Neural crest cell (in vitro differentiated cells): ENCODE measurements at regions not wholly inside any gene's neighbourhood (a gene's known extent, or its start where the extent isn't known, plus 50 kb on each side); places are given as distances from the start of the nearest gene placed in this dataset.

ENCODE experiments used
- DNase-seq: peaks from one replicate; pipeline ENCODE4 v3.0.0; 2021; ENCODE audit warnings: low read depth, mixed read lengths, low spot score
- H3K27ac Mint-ChIP-seq: one replicate; pipeline ENCODE4 v1.8.0; 2021; ENCODE audit warnings: mild to moderate bottlenecking, mixed read lengths; ENCODE audit not compliant: unreplicated experiment
- H3K27me3 Mint-ChIP-seq: 2 replicates; pipeline ENCODE4 v1.8.0; 2021; ENCODE audit warnings: low read depth, mild to moderate bottlenecking, mixed read lengths
- H3K36me3 Mint-ChIP-seq: 2 replicates; pipeline ENCODE4 v1.8.0; 2021; ENCODE audit warnings: low read depth, mild to moderate bottlenecking, mixed read lengths
- H3K4me1 Mint-ChIP-seq: 2 replicates; pipeline ENCODE4 v1.8.0; 2021; ENCODE audit warnings: mixed read lengths
- H3K4me3 Mint-ChIP-seq: one replicate; pipeline ENCODE4 v1.8.0; 2021; ENCODE audit warnings: mild to moderate bottlenecking, mixed read lengths
- H3K9me3 Mint-ChIP-seq: 2 replicates; pipeline ENCODE4 v1.8.0; 2021; ENCODE audit warnings: mixed read lengths
- TF ChIP-seq, protein P1 (sequence below): fragments of 200-600 bp; sonication (generic); conservative IDR thresholded peaks from 2 replicates; pipeline ENCODE4 v1.5.0; 2021; ENCODE audit warnings: antibody characterized with exemption, mild to moderate bottlenecking

- no peaks in the 10 kb centered on the region for H3K27me3 Mint-ChIP-seq
- no peaks in the 10 kb centered on the region for H3K36me3 Mint-ChIP-seq
- H3K4me1 Mint-ChIP-seq: no peaks in the 10 kb centered on the region
- no peak overlapping the region for H3K4me3 Mint-ChIP-seq
- TF ChIP-seq, protein P1, sequence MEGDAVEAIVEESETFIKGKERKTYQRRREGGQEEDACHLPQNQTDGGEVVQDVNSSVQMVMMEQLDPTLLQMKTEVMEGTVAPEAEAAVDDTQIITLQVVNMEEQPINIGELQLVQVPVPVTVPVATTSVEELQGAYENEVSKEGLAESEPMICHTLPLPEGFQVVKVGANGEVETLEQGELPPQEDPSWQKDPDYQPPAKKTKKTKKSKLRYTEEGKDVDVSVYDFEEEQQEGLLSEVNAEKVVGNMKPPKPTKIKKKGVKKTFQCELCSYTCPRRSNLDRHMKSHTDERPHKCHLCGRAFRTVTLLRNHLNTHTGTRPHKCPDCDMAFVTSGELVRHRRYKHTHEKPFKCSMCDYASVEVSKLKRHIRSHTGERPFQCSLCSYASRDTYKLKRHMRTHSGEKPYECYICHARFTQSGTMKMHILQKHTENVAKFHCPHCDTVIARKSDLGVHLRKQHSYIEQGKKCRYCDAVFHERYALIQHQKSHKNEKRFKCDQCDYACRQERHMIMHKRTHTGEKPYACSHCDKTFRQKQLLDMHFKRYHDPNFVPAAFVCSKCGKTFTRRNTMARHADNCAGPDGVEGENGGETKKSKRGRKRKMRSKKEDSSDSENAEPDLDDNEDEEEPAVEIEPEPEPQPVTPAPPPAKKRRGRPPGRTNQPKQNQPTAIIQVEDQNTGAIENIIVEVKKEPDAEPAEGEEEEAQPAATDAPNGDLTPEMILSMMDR: no peak
- no peak overlapping the region for H3K27ac Mint-ChIP-seq
- peaks cover 10% of the 10 kb centered on the region for H3K9me3 Mint-ChIP-seq
- no peak for DNase-seq
Observed at GRCh38 chr3:152113992-152114651, 154.6 kb upstream of the MBNL1 start.

GRCh38 chr3:152120601-152121269, 148.0 kb upstream of the MBNL1 start:
- Mint-ChIP-seq H3K27ac (no peak overlapping the region), H3K4me1 (no peaks in the 10 kb centered on the region), H3K4me3 (no peak overlapping the region), H3K36me3 (no peaks in the 10 kb centered on the region), H3K27me3 (no peaks in the 10 kb centered on the region), H3K9me3 (peaks cover 9% of the 10 kb centered on the region)
- no peak for DNase-seq
- TF ChIP-seq, protein P1: no peak

GRCh38 chr3:152121270-152121636, 147.5 kb upstream of the MBNL1 start:
- no peaks in the 10 kb centered on the region for H3K36me3 Mint-ChIP-seq
- no peaks in the 10 kb centered on the region for H3K27me3 Mint-ChIP-seq
- DNase-seq: no peak
- peaks cover 8% of the 10 kb centered on the region for H3K9me3 Mint-ChIP-seq
- TF ChIP-seq, protein P1: no peak
- H3K27ac Mint-ChIP-seq: no peak overlapping the region
- no peak overlapping the region for H3K4me3 Mint-ChIP-seq
- H3K4me1 Mint-ChIP-seq: no peaks in the 10 kb centered on the region

GRCh38 chr3:152122851-152123250, 145.9 kb upstream of the MBNL1 start:
- H3K4me1 Mint-ChIP-seq: no peaks in the 10 kb centered on the region
- DNase-seq: no peak
- no peak overlapping the region for H3K4me3 Mint-ChIP-seq
- no peaks in the 10 kb centered on the region for H3K27me3 Mint-ChIP-seq
- H3K9me3 Mint-ChIP-seq: peaks cover 2% of the 10 kb centered on the region
- H3K27ac Mint-ChIP-seq: no peak overlapping the region
- TF ChIP-seq, protein P1: no peak
- H3K36me3 Mint-ChIP-seq: no peaks in the 10 kb centered on the region

DNA sequence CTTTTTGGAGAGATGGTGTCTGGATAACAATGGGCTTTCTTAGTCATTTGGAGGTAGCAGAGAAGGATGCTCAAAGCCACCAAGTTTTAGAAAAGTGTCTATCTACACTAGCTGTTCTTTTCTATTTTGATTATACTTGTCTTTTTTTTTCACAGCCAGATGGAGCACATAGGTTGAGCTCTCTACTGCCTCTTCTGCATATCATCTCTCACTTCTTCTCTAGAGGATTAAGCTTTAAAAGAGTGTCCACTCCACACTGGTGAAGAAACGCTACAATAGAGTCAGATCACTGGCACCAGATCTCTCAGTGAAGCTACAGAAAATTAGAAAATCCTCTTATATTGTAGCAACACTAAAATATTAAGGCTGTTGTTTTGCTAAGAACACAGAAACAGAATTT, 145.3 kb upstream of the MBNL1 start:
- H3K4me3 Mint-ChIP-seq: no peak overlapping the region

More for the DNA sequence above, 145.3 kb upstream of the MBNL1 start:
- no peak for DNase-seq
- TF ChIP-seq, protein P1: no peak
- Mint-ChIP-seq H3K27me3 (no peaks in the 10 kb centered on the region), H3K36me3 (no peaks in the 10 kb centered on the region), H3K9me3 (peaks cover 2% of the 10 kb centered on the region), H3K4me1 (no peaks in the 10 kb centered on the region), H3K27ac (no peak overlapping the region)
